NT2/D1 (cell line): ENCODE measurements at regions not wholly inside any gene's neighbourhood (a gene's known extent, or its start where the extent isn't known, plus 50 kb on each side); places are given as distances from the start of the nearest gene placed in this dataset.

Source experiments
- SUZ12 ChIP-seq: IDR thresholded peaks from 2 replicates; pipeline ENCODE4 v1.6.1; 2011; ENCODE audit not compliant: insufficient read length, insufficient read depth; ENCODE audit errors: extremely low read depth
- YY1 ChIP-seq: IDR thresholded peaks from 2 replicates; pipeline ENCODE4 v1.6.1; 2011; ENCODE audit not compliant: insufficient read length, insufficient read depth
- ZNF274 ChIP-seq: IDR thresholded peaks from 2 replicates; pipeline ENCODE4 v1.6.1; 2011; ENCODE audit warnings: mild to moderate bottlenecking, low read depth, low read length

- TF ChIP-seq YY1 (no peak), ZNF274 (no peak), SUZ12 (no peak)
These were observed 122.7 kb upstream of the TRPC6 start for GRCh38 chr11:101706541-101706940.
